Pons (tissue), 1 donor: ENCODE measurements at regions not wholly inside any gene's neighbourhood (a gene's known extent, or its start where the extent isn't known, plus 50 kb on each side); places are given as distances from the start of the nearest gene placed in this dataset.

Experiments used
- DNase-seq: peaks from one replicate; pipeline ENCODE4 v3.0.0-alpha.2; 2016; ENCODE audit warnings: low spot score

DNA sequence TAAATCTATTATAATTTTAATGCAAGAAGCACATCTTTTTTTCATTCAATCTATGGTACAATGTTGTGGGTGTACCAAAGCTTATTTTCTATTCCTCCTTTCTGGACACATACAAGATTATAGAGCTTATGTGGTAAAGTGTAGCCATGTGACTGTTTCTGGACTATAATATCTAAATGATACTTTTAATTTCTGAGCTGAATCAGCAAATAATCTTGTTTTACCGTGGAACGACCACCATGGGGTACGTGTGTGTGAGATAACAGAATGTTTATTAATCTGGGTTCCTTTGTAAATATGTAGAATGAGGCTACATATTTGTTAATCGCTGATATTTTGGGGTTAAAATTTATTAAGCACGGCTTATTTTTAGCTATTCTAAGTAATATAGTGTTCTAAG lies 111.5 kb upstream of the EYS start:
- no peak for DNase-seq

DNA sequence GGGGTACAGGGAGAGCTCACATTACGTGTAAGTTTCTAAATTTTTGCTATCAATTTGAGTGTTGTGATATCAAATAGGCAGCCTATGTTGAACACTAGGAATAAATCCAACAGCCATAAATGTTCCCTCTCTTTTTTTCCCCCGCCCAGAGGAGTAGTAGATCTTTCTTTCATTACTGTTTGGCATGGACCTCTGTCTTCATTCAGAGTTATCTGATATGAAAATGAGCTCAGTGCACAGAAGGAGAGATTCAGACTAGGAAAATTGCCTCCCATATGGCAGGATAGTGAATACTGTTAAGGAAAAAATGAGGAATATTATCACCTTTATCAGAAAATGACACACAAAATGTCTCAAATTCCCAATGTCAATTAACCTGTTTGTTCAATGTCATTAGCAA lies 110.0 kb upstream of the EYS start:
- no peak for DNase-seq

DNA sequence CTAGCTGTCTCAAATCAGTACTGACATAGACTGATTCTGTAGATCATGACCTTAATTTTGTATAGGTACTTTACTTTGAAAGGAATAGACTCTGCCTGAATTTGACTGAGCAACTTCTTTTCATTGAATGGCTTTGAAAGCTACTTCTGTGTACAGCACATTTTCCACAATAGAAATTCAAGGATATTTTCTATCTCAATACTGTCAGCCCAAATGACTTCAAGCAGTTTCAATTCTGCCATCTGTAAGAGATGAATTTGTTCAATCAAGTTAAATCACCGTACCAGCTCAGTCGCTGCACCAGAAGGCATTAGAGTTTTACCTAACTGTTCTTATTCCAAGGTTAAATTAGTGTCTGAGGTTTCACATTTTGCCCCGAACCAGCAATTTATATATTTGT lies 107.0 kb upstream of the EYS start:
- no peak for DNase-seq

DNA sequence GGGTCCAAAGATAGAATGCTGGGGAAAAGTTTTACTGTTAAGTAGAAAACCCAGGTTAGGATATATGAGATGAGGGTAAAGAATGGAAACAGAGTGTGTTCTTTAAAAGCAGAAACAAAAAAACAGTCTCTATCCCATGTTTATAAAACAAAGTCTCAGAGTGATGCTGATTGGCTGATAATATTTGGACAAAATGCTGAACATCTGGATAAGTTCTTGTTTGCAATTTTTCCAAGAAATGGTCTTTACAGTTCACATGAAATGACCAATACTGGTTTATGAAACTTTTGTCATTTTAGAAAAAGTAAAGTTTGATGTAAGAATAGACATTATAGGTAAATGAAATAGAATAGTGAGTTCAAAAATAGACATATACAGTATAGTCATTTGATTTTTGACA lies 96.2 kb upstream of the EYS start:
- DNase-seq: no peak

DNA sequence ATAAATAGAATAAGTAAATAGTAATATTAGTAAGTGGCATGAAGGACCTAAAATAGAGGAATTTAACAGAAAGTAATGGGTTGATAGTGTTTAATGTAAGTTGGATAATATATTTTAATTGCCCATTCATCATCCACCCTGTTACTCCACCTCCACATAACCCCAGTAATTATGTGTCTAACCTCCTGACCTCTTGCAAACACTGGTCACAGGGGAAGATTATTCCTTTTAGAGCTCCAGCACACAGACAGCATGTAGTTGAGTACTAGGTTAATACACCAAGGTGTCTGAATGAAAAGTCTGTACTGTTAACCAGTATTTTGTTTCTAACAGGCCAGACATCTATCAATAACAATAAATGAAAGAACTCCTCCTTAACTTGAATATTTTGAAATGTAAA lies 92.4 kb upstream of the EYS start:
- DNase-seq: no peak

DNA sequence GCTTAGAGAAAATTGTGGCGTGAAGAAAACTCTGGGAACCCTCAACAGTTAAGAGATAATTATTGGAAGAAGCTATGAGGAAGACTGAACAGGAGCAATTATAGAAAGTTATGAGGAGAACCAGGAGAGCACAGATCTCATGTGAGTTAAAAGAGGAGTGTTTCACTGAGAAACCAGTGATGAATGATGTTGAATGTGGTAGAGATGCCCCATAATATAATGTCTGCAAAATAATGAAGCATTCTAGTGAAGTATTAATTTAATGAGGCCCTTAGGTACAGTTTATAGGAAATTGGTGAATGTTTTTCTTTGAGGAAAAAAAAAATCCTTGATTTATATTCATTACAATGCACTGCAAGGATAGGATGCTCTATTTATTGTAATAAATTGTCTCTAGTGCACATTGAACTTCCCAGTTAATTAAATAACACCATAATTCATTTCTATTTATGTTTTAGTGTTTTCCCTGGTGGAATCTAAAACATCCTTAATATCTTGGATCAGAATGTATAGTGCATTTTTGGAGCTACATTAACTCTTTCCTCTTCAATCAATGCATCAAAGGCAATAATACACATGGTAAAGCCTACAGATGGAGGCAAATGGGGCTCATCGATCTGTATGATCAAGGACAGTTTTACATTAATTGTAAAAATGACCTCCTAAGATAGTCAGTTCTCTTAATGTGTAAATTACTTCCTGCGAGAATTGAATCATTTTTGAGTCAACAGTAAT lies 91.4 kb upstream of the EYS start:
- DNase-seq: no peak

DNA sequence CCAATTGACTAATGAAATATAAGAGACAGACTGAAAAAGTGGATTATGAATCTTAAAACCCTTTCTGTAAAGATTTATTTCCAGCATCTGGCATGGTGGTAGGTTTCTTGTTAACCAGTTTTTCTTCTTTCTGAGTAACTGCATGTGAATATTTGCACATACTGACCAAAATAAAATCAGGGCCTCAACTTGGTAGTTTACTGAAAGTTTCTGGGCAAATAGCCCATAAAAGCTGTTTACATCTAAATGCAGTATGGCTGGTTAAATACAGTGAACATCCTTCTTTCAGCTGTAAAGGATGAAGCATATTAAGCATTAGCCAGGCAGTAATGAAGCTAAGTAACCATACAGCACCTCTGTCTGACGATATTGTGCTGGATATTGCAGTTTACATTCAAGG lies 83.6 kb upstream of the EYS start:
- DNase-seq: no peak

DNA sequence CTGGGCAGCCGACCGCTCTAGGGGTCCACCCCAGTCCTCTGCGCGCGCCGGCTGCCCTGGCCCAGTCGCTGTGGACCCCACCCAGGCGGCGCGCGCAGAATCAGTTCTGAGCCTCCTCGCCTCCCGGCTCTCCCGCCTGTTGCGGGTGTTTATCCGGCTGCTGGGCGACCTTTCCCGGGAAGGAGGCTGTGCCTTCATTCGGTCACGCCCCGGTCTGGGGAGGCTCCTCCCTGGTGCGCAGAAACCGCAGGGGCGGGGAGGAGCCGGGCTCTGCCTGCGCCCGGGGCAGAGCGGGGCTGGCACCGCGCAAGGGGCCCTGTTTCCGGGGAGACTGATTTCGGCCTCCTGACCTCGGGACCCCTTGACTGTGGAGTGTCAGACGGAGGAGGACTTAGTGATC lies 80.8 kb upstream of the EYS start:
- no peak for DNase-seq

DNA sequence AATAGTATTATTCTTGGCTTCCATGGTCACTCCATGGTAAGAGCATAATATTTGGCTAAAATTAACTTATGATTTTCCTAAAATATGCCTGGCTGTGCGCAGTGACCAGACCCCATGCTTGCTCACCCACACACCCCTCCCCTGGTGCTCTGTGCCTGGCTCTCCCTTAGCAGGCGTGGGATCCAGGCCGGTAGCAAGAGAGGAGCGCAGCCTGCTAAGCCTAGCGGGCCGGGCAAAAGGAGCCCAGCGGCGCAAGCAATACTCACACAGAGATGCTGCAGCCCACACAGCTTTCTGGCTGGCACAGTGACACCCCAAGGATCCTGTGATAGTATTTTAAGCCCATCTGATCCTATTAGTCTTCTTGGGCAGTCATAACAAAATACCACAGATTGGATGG lies 79.8 kb upstream of the EYS start:
- DNase-seq: no peak

DNA sequence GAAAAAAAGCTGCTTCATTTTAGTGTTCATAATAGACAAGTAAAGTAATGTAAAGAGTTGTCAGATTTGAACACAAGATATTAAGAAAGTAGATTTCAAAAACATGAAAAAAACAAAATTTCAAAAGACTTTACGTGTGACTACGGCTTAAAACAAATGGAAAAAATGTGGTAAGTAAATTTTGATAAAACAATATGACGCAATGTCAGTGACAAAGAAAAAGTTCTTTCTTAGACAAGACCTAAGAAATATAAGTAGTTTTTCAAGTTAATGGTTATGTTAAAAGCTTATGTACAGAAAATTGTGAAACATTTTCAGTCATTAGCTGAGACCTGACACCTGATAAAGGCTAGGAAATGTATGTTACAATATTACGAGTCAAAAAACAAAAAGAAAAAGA lies 73.7 kb upstream of the EYS start:
- DNase-seq: no peak

DNA sequence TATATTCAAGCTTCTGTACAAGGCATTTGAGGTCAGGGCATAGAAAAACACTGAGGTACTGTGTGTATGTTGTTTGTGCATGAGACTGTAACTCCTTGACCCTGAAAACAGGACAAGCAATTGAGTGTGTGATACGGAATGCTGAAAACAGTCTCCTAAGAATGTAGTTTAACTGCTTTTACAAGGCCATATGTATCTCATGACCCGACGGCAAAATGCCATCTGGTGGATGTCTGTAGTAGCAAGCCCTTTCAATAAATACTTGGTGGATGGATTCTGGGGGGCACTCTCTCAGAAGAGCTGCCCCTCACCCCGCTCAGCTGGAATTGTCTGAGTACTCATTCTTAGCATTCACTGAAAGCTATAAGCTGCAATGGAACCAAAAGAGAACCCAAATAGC lies 69.3 kb upstream of the EYS start:
- no peak for DNase-seq

DNA sequence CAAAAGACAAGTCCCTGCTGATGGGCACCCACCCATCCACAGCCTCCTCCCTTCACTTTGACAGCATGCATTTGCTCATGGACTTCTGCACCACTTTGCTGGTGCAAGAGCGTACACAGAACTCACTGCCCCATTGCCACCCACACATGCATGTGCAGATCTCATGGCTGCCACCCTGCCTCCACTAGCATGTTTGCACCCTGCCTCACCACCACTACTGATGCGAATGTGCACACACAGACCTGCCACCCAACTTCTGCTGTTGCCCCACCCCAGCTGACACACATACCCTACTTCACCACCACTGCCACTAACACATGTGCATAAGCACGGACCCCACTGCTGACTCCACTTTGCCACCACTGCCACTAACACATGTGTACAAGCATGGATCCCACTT lies 64.9 kb upstream of the EYS start:
- DNase-seq: no peak

DNA sequence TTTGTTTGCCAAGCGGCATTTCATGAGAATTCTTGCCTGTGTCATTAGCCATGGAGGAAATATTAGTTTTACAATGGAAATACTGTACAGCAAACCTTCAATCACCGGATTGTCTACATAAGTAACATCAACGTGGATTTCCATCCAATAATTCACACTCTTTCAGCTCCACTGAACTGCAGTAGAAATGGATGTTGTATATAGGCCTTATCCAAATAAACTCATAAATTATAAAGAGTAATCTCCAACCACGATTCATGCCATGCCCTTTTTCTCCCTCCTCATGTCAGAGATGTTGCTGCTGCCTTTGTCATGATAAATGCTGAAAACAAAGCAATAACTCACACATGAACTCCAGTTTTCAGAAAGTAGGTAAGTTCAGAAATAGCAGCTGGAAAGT lies 54.9 kb upstream of the EYS start:
- DNase-seq: no peak

DNA sequence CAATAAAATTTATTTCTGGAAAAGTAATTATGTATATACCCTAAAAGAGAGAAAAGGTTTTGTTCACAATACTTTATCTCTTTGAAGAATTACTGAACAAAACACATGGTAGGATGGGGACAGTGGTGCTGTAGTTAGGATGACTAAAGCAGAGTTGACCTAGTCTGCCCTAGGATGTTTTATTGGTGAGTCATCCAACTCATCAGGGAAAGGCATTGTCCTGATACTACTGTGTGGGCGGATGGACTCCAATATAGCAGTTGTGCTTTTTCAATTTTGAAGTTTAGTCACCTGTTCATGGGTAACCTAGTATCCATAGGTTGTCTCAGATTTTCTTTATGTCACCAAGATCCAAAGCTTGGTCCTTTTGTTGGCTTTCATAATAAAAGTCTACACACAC lies 53.3 kb upstream of the EYS start:
- no peak for DNase-seq
